K562 (cell line): ENCODE measurements at regions not wholly inside any gene's neighbourhood (a gene's known extent, or its start where the extent isn't known, plus 50 kb on each side); places are given as distances from the start of the nearest gene placed in this dataset.

Experiments used
- EZH2 ChIP-seq: IDR thresholded peaks from 2 replicates; pipeline ENCODE4 v1.6.1; 2012; ENCODE audit warnings: low read depth, mild to moderate bottlenecking, inconsistent platforms, low read length, borderline replicate concordance
- FOXJ3 ChIP-seq: sonication (generic); formaldehyde crosslinking; IDR thresholded peaks from 2 replicates; pipeline ENCODE4 v1.4.0; 2020; ENCODE audit warnings: mild to moderate bottlenecking, missing genetic modification reagents
- SMARCA4 ChIP-seq: fragments of 450-650 bp; IDR thresholded peaks from 2 replicates; pipeline ENCODE4 v1.6.1; 2016
- TGIF2 ChIP-seq: sonication (generic); formaldehyde crosslinking; IDR thresholded peaks from 2 replicates; pipeline ENCODE4 v1.8.1; 2022; ENCODE audit warnings: mild to moderate bottlenecking, missing genetic modification reagents, moderate library complexity
- TF ChIP-seq, protein P1 (sequence below): fragments of 450-650 bp; IDR thresholded peaks from 2 replicates; pipeline ENCODE4 v1.7.0; 2016; ENCODE audit warnings: borderline replicate concordance

DNA sequence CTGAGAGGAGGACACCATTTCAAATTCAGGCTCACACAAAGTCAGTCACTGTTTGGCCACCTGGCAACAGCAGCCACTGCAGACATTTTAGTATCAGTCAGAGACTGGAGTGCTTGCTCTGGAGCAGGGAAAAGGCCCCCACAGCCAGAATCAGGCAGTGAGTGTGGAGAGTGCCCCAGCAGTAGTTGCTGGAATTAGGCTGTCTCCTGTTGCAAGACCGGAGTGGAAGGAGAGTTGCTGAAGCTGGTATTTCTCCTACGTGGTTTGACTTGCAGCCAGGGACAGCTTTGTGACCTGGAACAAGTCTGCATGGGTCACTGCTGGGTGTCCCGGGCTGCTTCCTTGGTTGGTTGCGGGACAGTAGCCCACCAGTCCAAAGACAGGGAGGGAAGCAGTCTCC, 78.4 kb upstream of the TMEM168 start:
- no peak for TF ChIP-seq FOXJ3
- TF ChIP-seq, protein P1, sequence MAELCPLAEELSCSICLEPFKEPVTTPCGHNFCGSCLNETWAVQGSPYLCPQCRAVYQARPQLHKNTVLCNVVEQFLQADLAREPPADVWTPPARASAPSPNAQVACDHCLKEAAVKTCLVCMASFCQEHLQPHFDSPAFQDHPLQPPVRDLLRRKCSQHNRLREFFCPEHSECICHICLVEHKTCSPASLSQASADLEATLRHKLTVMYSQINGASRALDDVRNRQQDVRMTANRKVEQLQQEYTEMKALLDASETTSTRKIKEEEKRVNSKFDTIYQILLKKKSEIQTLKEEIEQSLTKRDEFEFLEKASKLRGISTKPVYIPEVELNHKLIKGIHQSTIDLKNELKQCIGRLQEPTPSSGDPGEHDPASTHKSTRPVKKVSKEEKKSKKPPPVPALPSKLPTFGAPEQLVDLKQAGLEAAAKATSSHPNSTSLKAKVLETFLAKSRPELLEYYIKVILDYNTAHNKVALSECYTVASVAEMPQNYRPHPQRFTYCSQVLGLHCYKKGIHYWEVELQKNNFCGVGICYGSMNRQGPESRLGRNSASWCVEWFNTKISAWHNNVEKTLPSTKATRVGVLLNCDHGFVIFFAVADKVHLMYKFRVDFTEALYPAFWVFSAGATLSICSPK: no peak
- no peak for TF ChIP-seq SMARCA4
- TF ChIP-seq EZH2: no peak
- TF ChIP-seq TGIF2: no peak
